H1 (cell line): ENCODE measurements at regions not wholly inside any gene's neighbourhood (a gene's known extent, or its start where the extent isn't known, plus 50 kb on each side); places are given as distances from the start of the nearest gene placed in this dataset.

ENCODE experiments used
- RNF2 ChIP-seq: fragments of 200-900, 300-1000 bp; sonication (generic); IDR thresholded peaks from 2 replicates; pipeline ENCODE4 v1.7.1; 2016; ENCODE audit warnings: borderline replicate concordance, low read depth, mild to moderate bottlenecking, antibody characterized with exemption, low read length; ENCODE audit not compliant: poor library complexity, severe bottlenecking; ENCODE audit errors: missing control alignments

DNA sequence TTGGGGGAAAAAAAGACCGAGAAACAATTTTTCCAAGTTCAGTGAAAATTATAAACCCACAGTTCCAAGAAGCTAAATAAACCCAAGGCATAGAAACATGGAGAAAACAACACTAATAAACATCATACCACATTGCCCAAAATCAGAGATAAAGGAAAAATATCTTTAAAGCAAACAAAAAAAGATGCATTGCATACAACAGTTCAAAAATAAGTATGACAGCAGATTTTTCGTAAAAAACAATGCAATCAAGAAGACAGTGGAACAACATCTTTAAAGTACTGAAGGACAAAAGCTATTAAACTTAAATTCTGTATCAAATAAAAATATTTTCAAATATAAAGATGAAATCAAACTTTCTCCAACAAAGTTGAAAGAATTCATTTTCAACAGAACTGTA, 921.3 kb downstream of the METTL15 start (continued):
- no peak for TF ChIP-seq RNF2
